HCT116 (cell line): ENCODE measurements at regions not wholly inside any gene's neighbourhood (a gene's known extent, or its start where the extent isn't known, plus 50 kb on each side); places are given as distances from the start of the nearest gene placed in this dataset.

Experiments used
- ATAC-seq: fragments of 200-7000 bp; cut with Tn5 transposase; 2 replicates; pipeline ENCODE4 v1.9.1; 2020; ENCODE audit warnings: mild to moderate bottlenecking, moderate library complexity
- BruUV-seq: library from RNA; stranded (reverse); fragments of 400-500 nt; replicated peaks from 2 replicates; lab custom pipeline; 2021; lab: Mats Ljungman, UMichigan
- CTCF ChIA-PET: fragments of 300-600 bp; sonication (Branson Sonifier 250); formaldehyde crosslinking; loops from one replicate; lab custom pipeline; 2021; ENCODE audit warnings: antibody characterized with exemption; lab: Charles Lee
- POLR2A ChIA-PET: fragments of 300-600, 350-600 bp; sonication (Branson Sonifier 250); formaldehyde crosslinking; loops from one replicate; lab custom pipeline; 2021; ENCODE audit warnings: antibody characterized with exemption; lab: Charles Lee
- RAD21 ChIA-PET, 2 experiments: fragments of 300-600 bp; sonication (Branson Sonifier 250); formaldehyde crosslinking; loops; one replicate each; lab custom pipeline; 2023; ENCODE audit warnings: low total read pairs in 2 of 2; ENCODE audit not compliant: uncharacterized antibody in 2 of 2, unreplicated experiment in 2 of 2, low non-redundant PET in 1 of 2; lab: Charles Lee
- DNase-seq: peaks from one replicate; pipeline ENCODE4 v3.0.0-alpha.2; 2010; ENCODE audit warnings: low read depth, low spot score
- H2AFZ ChIP-seq: fragments of 200-600 bp; shearing (Covaris generic), sonication (generic); 2 replicates; pipeline ENCODE4 v1.6.1; 2017; ENCODE audit warnings: low read depth, mixed run types, mixed read lengths, antibody characterized with exemption, low read length; ENCODE audit not compliant: poor library complexity, severe bottlenecking
- H3K27ac ChIP-seq: 2 replicates; pipeline ENCODE4 v1.5.1; 2012; ENCODE audit warnings: low read depth, low read length
- H3K27me3 ChIP-seq: fragments of 200-600 bp; sonication (generic); 2 replicates; pipeline ENCODE4 v1.6.1; 2016; ENCODE audit warnings: mixed run types, low read length, mixed read lengths; ENCODE audit not compliant: insufficient read depth
- H3K36me3 ChIP-seq, 2 experiments: fragments of 200-500 bp in 1 of 2; fragments of 200-600 bp in 1 of 2; sonication (Bioruptor generic) in 1 of 2; sonication (generic) in 1 of 2; 2 replicates each; pipeline versions ENCODE4 v1.5.1 to v1.6.1; 2014 to 2016; ENCODE audit warnings: low read length in 2 of 2, inconsistent platforms in 1 of 2, mixed read lengths in 1 of 2, mixed run types in 1 of 2; ENCODE audit not compliant: insufficient read depth in 2 of 2, control insufficient read depth in 1 of 2
- H3K4me1 ChIP-seq, 2 experiments: fragments of 200-600 bp in 1 of 2; sonication (generic) in 1 of 2; 2 replicates each; pipeline versions ENCODE4 v1.5.1 to v1.6.1; 2012 to 2017; ENCODE audit warnings: low read length in 2 of 2, inconsistent platforms in 1 of 2, mild to moderate bottlenecking in 1 of 2, mixed read lengths in 1 of 2, mixed run types in 1 of 2, moderate library complexity in 1 of 2; ENCODE audit not compliant: insufficient read depth in 2 of 2, control insufficient read depth in 1 of 2
- H3K4me2 ChIP-seq: fragments of 200-600 bp; sonication (generic); 2 replicates; pipeline ENCODE4 v1.6.1; 2017; ENCODE audit warnings: mixed run types, low read length, mixed read lengths
- H3K4me3 ChIP-seq, 2 experiments: fragments of 200-600 bp in 1 of 2; sonication (generic) in 1 of 2; replicated peaks in 1 of 2; 2 replicates each; pipeline ENCODE4 v1.5.1; 2011 to 2016; ENCODE audit warnings: low read length in 2 of 2, control low read depth in 1 of 2, low read depth in 1 of 2, mild to moderate bottlenecking in 1 of 2, mixed read lengths in 1 of 2, mixed run types in 1 of 2
- H3K79me2 ChIP-seq: fragments of 200-600 bp; sonication (generic); 2 replicates; pipeline ENCODE4 v1.6.1; 2017; ENCODE audit warnings: mild to moderate bottlenecking, mixed run types, low read length, moderate library complexity, mixed read lengths; ENCODE audit not compliant: insufficient read depth
- H3K9ac ChIP-seq: fragments of 200-600 bp; sonication (generic); 2 replicates; pipeline ENCODE4 v1.6.1; 2016; ENCODE audit warnings: low read length, mixed read lengths
- H3K9me2 ChIP-seq: fragments of 200-600 bp; sonication (generic), shearing (Covaris generic); 2 replicates; pipeline ENCODE4 v1.6.1; 2017; ENCODE audit warnings: mixed run types, mild to moderate bottlenecking, moderate library complexity; ENCODE audit not compliant: insufficient read depth
- H3K9me3 ChIP-seq, 2 experiments: fragments of 200-500 bp in 1 of 2; fragments of 200-600 bp in 1 of 2; sonication (Bioruptor generic) in 1 of 2; sonication (generic) in 1 of 2; 2 replicates each; pipeline ENCODE4 v1.6.1; 2014 to 2017; ENCODE audit warnings: low read length in 2 of 2, mixed read lengths in 2 of 2, inconsistent platforms in 1 of 2, low read depth in 1 of 2, mild to moderate bottlenecking in 1 of 2, mixed run types in 1 of 2, moderate library complexity in 1 of 2; ENCODE audit not compliant: control insufficient read depth in 1 of 2, insufficient read depth in 1 of 2
- H4K20me1 ChIP-seq: fragments of 200-600 bp; sonication (generic), shearing (Covaris generic); 2 replicates; pipeline ENCODE4 v1.6.1; 2017; ENCODE audit warnings: mixed run types, mild to moderate bottlenecking, moderate library complexity; ENCODE audit not compliant: insufficient read depth
- ATF3 ChIP-seq: IDR thresholded peaks from 2 replicates; pipeline ENCODE4 v1.6.1; 2012
- CBX3 ChIP-seq: IDR thresholded peaks from 2 replicates; pipeline ENCODE4 v1.6.1; 2012; ENCODE audit warnings: low read depth
- CEBPB ChIP-seq: IDR thresholded peaks from 2 replicates; pipeline ENCODE4 v1.6.1; 2012; ENCODE audit warnings: low read depth
- CTCF ChIP-seq, 3 experiments: fragments of 200-600 bp in 1 of 3; sonication (generic) in 1 of 3; IDR thresholded peaks in 2 of 3; conservative IDR thresholded peaks in 1 of 3; 2 replicates each; pipeline ENCODE4 v1.5.1; 2012 to 2017; ENCODE audit warnings: low read depth in 2 of 3, low read length in 2 of 3, antibody characterized with exemption in 1 of 3, borderline replicate concordance in 1 of 3, control low read depth in 1 of 3, mild to moderate bottlenecking in 1 of 3, mixed read lengths in 1 of 3, mixed run types in 1 of 3, moderate library complexity in 1 of 3; ENCODE audit not compliant: insufficient read depth in 1 of 3
- EGR1 ChIP-seq: IDR thresholded peaks from 2 replicates; pipeline ENCODE4 v1.6.1; 2012; ENCODE audit warnings: low read depth
- EZH2 ChIP-seq: fragments of 200-600 bp; sonication (generic); IDR thresholded peaks from 2 replicates; pipeline ENCODE4 v1.6.1; 2017; ENCODE audit warnings: antibody characterized with exemption, mixed run types
- EZH2phosphoT487 ChIP-seq: fragments of 200-600 bp; IDR thresholded peaks from 2 replicates; pipeline ENCODE4 v1.6.1; 2018; ENCODE audit warnings: antibody characterized with exemption, borderline replicate concordance
- FOSL1 ChIP-seq: IDR thresholded peaks from 2 replicates; pipeline ENCODE4 v1.6.1; 2012; ENCODE audit warnings: low read depth
- JUND ChIP-seq: IDR thresholded peaks from 2 replicates; pipeline ENCODE4 v1.6.1; 2012
- MAX ChIP-seq: IDR thresholded peaks from 2 replicates; pipeline ENCODE4 v1.6.1; 2012
- POLR2A ChIP-seq: IDR thresholded peaks from 2 replicates; pipeline ENCODE4 v1.7.0; 2011; ENCODE audit warnings: borderline replicate concordance; ENCODE audit not compliant: insufficient read depth, insufficient read length; ENCODE audit errors: extremely low read depth
- POLR2AphosphoS5 ChIP-seq: IDR thresholded peaks from 2 replicates; pipeline ENCODE4 v1.6.1; 2011; ENCODE audit warnings: mild to moderate bottlenecking, low read depth, low read length, moderate library complexity
- RAD21 ChIP-seq: IDR thresholded peaks from 2 replicates; pipeline ENCODE4 v1.6.1; 2012; ENCODE audit warnings: low read depth, mild to moderate bottlenecking
- SIN3A ChIP-seq: IDR thresholded peaks from 2 replicates; pipeline ENCODE4 v1.6.1; 2012; ENCODE audit warnings: low read depth
- SP1 ChIP-seq: IDR thresholded peaks from 2 replicates; pipeline ENCODE4 v1.6.1; 2012; ENCODE audit warnings: low read depth
- TCF7L2 ChIP-seq: IDR thresholded peaks from 2 replicates; pipeline ENCODE4 v1.7.0; 2011; ENCODE audit warnings: borderline replicate concordance, inconsistent platforms; ENCODE audit not compliant: insufficient read depth, insufficient read length; ENCODE audit errors: extremely low read depth
- YY1 ChIP-seq: IDR thresholded peaks from 2 replicates; pipeline ENCODE4 v1.6.1; 2011; ENCODE audit warnings: low read length, low read depth, moderate library complexity, mild to moderate bottlenecking; ENCODE audit not compliant: insufficient replicate concordance; ENCODE audit errors: extremely low read depth
- ZBTB33 ChIP-seq: IDR thresholded peaks from 2 replicates; pipeline ENCODE4 v1.6.1; 2011; ENCODE audit warnings: mild to moderate bottlenecking, low read length, moderate library complexity; ENCODE audit not compliant: insufficient replicate concordance; ENCODE audit errors: extremely low read depth
- ZFX ChIP-seq: fragments of 450-650 bp; IDR thresholded peaks from 2 replicates; pipeline ENCODE4 v1.6.1; 2017
- ZNF274 ChIP-seq: fragments of 200-500 bp; sonication (Bioruptor generic); IDR thresholded peaks from 2 replicates; pipeline ENCODE4 v1.6.1; 2014; ENCODE audit warnings: mild to moderate bottlenecking, low read depth, low read length, inconsistent platforms
- intact Hi-C: fragments of 100-400 bp; cut with micrococcal nuclease; formaldehyde crosslinking; loops from 2 replicates; pipeline ENCODE4 v1.10.0; 2022

GRCh38 chr2:16520891-16521290, 144.7 kb downstream of the CYRIA start:
- RAD21 ChIA-PET, result no interaction called here
- no peak overlapping the region for H2AFZ ChIP-seq

More at GRCh38 chr2:16520891-16521290, 144.7 kb downstream of the CYRIA start:
- Histone ChIP-seq H3K79me2 (no peaks in the 10 kb centered on the region), H3K27ac (no peak overlapping the region), H3K4me1 (no peaks in the 10 kb centered on the region), H3K9me3 (no peaks in the 10 kb centered on the region), H4K20me1 (no peaks in the 10 kb centered on the region), H3K9me2 (no peaks in the 10 kb centered on the region), H3K4me3 (no peak overlapping the region)
- BruUV-seq, result no TSS peak
- CTCF ChIA-PET, result no interaction called here
- DNase-seq (no peak), ATAC-seq (no peak)
- POLR2A ChIA-PET, result no interaction called here
- no peak for TF ChIP-seq YY1
- no peak for TF ChIP-seq ZBTB33
- no peak for TF ChIP-seq CEBPB
- TF ChIP-seq FOSL1, result no peak
- no peak for TF ChIP-seq POLR2AphosphoS5
- no peak for TF ChIP-seq SP1
- TF ChIP-seq SIN3A, result no peak
- no peak for TF ChIP-seq TCF7L2
- TF ChIP-seq EZH2, result no peak
- TF ChIP-seq RAD21, result no peak
- TF ChIP-seq ATF3, result no peak
- TF ChIP-seq MAX, result no peak
- no peak for TF ChIP-seq JUND
- no peak for TF ChIP-seq CBX3
- TF ChIP-seq EZH2phosphoT487, result no peak
- TF ChIP-seq POLR2A, result no peak
- no peak for TF ChIP-seq ZNF274
- TF ChIP-seq CTCF (IDR thresholded peaks at IDR 0.05 in 2 of 3, conservative IDR thresholded peaks at IDR 0.05 in 1 of 3; ENCODE audit: borderline replicate concordance in 1 of 3, insufficient read depth in 1 of 3, low read depth in 2 of 3, low read length in 2 of 3), result no peak
- no peak for TF ChIP-seq ZFX
- TF ChIP-seq EGR1, result no peak
- TF ChIP-seq, all 23 proteins: peak for 0
- 0 out of 2 replicates have a peak, but pooled peaks cover 9% of the 10 kb centered on the region for H3K27me3 ChIP-seq
- H3K9ac ChIP-seq, result no peak overlapping the region
- no peaks in the 10 kb centered on the region for H3K36me3 ChIP-seq
- no peak overlapping the region for H3K4me2 ChIP-seq
- intact Hi-C loops, result no loop called here
